ENCODE measurements at regions not wholly inside any gene's neighbourhood (a gene's known extent, or its start where the extent isn't known, plus 50 kb on each side); places are given as distances from the start of the nearest gene placed in this dataset.
"Not testable (repeated sequence)": the region's sequence is repeated elsewhere in the genome, so short reads cannot be mapped to it uniquely, and the experiment has no call there.

GRCh38 chr6:119683671-119684070 is 334.1 kb upstream of the MAN1A1 start:
- no peak for DNase-seq

- DNase-seq: no peak
Observed at GRCh38 chr6:119683031-119683430, 333.5 kb upstream of the MAN1A1 start.

- no peak for DNase-seq
Observed at GRCh38 chr6:119678961-119679360, 329.4 kb upstream of the MAN1A1 start.

- DNase-seq: no peak
Observed at GRCh38 chr6:119677384-119677783, 327.8 kb upstream of the MAN1A1 start.

- no peak for DNase-seq
Observed at GRCh38 chr6:119676961-119677360, 327.4 kb upstream of the MAN1A1 start.

GRCh38 chr6:119676230-119676629 is 326.7 kb upstream of the MAN1A1 start:
- DNase-seq: no peak

- DNase-seq: no peak
Observed at GRCh38 chr6:119673741-119674140, 324.2 kb upstream of the MAN1A1 start.

GRCh38 chr6:119672725-119673124 is 323.2 kb upstream of the MAN1A1 start:
- no peak for DNase-seq

- DNase-seq: no peak
Observed at GRCh38 chr6:119671105-119671504, 321.5 kb upstream of the MAN1A1 start.

- no peak for DNase-seq
Observed at GRCh38 chr6:119669221-119669620, 319.7 kb upstream of the MAN1A1 start.

- not testable (repeated sequence) for DNase-seq
Observed at GRCh38 chr6:119665432-119665831, 315.9 kb upstream of the MAN1A1 start.

GRCh38 chr6:119661628-119662027 is 312.1 kb upstream of the MAN1A1 start:
- no peak for DNase-seq

- DNase-seq: no peak
Observed at GRCh38 chr6:119661078-119661477, 311.5 kb upstream of the MAN1A1 start.

- no peak for DNase-seq
Observed at GRCh38 chr6:119658917-119659316, 309.4 kb upstream of the MAN1A1 start.

- DNase-seq: no peak
Observed at GRCh38 chr6:119655124-119655523, 305.6 kb upstream of the MAN1A1 start.

GRCh38 chr6:119653329-119653728 is 303.8 kb upstream of the MAN1A1 start:
- DNase-seq: no peak

- no peak for DNase-seq
Observed at GRCh38 chr6:119649531-119649930, 300.0 kb upstream of the MAN1A1 start.

GRCh38 chr6:119647309-119647708 is 297.7 kb upstream of the MAN1A1 start:
- DNase-seq: no peak

- DNase-seq: no peak
Observed at GRCh38 chr6:119643876-119644275, 294.3 kb upstream of the MAN1A1 start.

- no peak for DNase-seq
Observed at GRCh38 chr6:119637768-119638167, 288.2 kb upstream of the MAN1A1 start.

GRCh38 chr6:119636060-119636459 is 286.5 kb upstream of the MAN1A1 start:
- no peak for DNase-seq

GRCh38 chr6:119633461-119633860 is 283.9 kb upstream of the MAN1A1 start:
- DNase-seq: no peak

- no peak for DNase-seq
Observed at GRCh38 chr6:119630561-119631192, 281.1 kb upstream of the MAN1A1 start.

- no peak for DNase-seq
Observed at GRCh38 chr6:119628691-119629594, 279.4 kb upstream of the MAN1A1 start.
